ENCODE measurements at regions not wholly inside any gene's neighbourhood (a gene's known extent, or its start where the extent isn't known, plus 50 kb on each side); places are given as distances from the start of the nearest gene placed in this dataset.

DNA sequence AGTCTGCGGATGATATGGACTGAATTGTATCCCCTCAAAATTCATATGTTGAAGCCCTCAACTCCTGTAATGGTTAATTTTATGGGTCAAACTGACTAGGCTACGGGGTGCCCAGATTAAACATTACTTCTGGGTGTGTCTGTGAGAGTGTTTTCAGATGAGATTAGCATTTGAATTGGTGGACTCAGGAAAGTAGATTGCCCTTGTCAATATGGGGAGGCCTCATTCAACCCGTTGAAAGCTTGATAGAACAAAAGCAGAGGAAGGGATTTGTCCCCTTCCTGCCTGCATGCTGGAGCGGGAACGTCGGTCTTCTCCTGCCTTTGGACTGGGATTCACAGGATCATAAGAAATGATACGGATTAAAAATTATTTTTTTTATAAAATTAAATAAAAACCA is 84.5 kb downstream of the BBS10 start:
- no peak overlapping the region for H3K4me3 ChIP-seq (ENCODE audit: low read length)
- no peaks in the 10 kb centered on the region for H3K79me2 ChIP-seq (ENCODE audit: control insufficient read depth, low read length)
- H3K27me3 ChIP-seq (ENCODE audit: control insufficient read depth, low read length), result no peaks in the 10 kb centered on the region
- H3K4me1 ChIP-seq (ENCODE audit: control insufficient read depth, low read length), result peaks cover 4% of the 10 kb centered on the region
- TF ChIP-seq, protein P1, sequence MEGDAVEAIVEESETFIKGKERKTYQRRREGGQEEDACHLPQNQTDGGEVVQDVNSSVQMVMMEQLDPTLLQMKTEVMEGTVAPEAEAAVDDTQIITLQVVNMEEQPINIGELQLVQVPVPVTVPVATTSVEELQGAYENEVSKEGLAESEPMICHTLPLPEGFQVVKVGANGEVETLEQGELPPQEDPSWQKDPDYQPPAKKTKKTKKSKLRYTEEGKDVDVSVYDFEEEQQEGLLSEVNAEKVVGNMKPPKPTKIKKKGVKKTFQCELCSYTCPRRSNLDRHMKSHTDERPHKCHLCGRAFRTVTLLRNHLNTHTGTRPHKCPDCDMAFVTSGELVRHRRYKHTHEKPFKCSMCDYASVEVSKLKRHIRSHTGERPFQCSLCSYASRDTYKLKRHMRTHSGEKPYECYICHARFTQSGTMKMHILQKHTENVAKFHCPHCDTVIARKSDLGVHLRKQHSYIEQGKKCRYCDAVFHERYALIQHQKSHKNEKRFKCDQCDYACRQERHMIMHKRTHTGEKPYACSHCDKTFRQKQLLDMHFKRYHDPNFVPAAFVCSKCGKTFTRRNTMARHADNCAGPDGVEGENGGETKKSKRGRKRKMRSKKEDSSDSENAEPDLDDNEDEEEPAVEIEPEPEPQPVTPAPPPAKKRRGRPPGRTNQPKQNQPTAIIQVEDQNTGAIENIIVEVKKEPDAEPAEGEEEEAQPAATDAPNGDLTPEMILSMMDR (IDR thresholded peaks at IDR 0.05; ENCODE audit: low read depth, low read length, poor library complexity, severe bottlenecking), result no peak
- no peak for TF ChIP-seq EZH2phosphoT487 (IDR thresholded peaks at IDR 0.05; ENCODE audit: borderline replicate concordance, low read length)
- no peaks in the 10 kb centered on the region for H3K9me2 ChIP-seq (replicated peaks; ENCODE audit: control insufficient read depth, low read length)
- H3K36me3 ChIP-seq (ENCODE audit: control insufficient read depth, low read length), result no peaks in the 10 kb centered on the region
- no peaks in the 10 kb centered on the region for H4K20me1 ChIP-seq (ENCODE audit: control insufficient read depth, insufficient read depth, low read depth, low read length)
- H3K27ac ChIP-seq (ENCODE audit: low read depth, low read length), result no peak overlapping the region
- no peaks in the 10 kb centered on the region for H3F3A ChIP-seq (ENCODE audit: control insufficient read depth, insufficient read depth)
- H3K4me2 ChIP-seq (ENCODE audit: low read length), result no peak overlapping the region
- no peaks in the 10 kb centered on the region for H3K9me3 ChIP-seq (ENCODE audit: control insufficient read depth, insufficient read depth, low read length)

DNA sequence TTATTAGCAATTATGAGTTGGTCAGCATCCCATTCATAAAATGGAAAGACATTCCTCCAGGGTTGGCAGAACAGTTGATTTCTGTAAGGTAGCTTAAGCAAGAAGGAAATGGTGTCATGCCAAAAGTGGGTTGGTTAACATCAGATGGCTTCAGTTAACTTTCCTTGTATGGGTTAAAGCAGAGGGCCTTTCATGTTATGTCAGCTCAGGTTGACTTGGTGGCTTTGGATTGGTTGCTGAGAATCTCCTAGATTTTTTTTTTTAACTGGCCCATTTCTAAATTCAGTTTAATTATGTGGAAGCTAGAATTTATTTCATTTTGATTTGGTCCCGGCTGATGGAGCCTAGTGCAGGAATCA is 87.8 kb downstream of the BBS10 start:
- H3K4me3 ChIP-seq (ENCODE audit: low read length), result no peak overlapping the region

DNA sequence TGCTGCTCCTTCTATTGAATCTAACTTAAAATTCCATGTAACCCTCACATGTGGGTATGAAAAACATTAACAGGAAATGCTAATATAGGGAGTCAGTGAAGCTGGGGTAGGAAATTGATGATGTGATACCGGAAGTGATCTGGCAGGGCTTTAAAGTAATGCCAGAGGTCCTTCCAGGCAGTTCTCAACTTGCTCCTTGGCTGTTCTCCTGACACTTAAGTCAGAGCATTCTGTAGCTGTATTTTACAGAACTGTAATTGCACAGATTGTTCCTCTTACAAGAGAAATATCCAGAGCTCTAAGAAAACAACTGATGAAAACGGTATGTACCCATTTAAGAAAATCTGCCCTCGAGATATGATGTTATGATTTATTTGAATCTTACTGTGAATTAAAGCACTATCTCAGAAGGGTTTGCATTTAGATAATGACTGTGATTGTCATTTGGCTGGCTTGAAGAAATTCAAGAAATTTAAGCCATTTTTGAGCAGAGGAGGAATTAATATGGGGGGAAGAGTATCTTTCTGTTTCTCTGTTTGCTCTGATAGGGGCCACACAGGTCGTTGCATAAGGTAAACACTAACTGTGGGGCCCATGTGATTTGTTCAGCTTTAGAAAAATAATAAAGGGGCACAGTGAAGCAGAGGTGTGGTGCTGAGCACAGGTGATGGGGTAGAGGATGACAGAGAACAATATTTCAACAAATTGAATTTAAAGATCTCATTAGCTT is 88.4 kb downstream of the BBS10 start:
- Histone ChIP-seq H3K4me2 (ENCODE audit: low read length) (no peak overlapping the region), H3K27ac (ENCODE audit: low read depth, low read length) (no peak overlapping the region), H3F3A (ENCODE audit: control insufficient read depth, insufficient read depth) (no peaks in the 10 kb centered on the region), H3K27me3 (ENCODE audit: control insufficient read depth, low read length) (no peaks in the 10 kb centered on the region), H4K20me1 (ENCODE audit: control insufficient read depth, insufficient read depth, low read depth, low read length) (no peaks in the 10 kb centered on the region), H3K9me3 (ENCODE audit: control insufficient read depth, insufficient read depth, low read length) (no peaks in the 10 kb centered on the region), H3K36me3 (ENCODE audit: control insufficient read depth, low read length) (no peaks in the 10 kb centered on the region), H3K4me1 (ENCODE audit: control insufficient read depth, low read length) (peaks cover 4% of the 10 kb centered on the region), H3K79me2 (ENCODE audit: control insufficient read depth, low read length) (no peaks in the 10 kb centered on the region), H3K4me3 (ENCODE audit: low read length) (no peak overlapping the region), H3K9me2 (replicated peaks; ENCODE audit: control insufficient read depth, low read length) (no peaks in the 10 kb centered on the region)
- no peak for TF ChIP-seq EZH2phosphoT487 (IDR thresholded peaks at IDR 0.05; ENCODE audit: borderline replicate concordance, low read length)

More for the DNA sequence above, 87.8 kb downstream of the BBS10 start:
- no peaks in the 10 kb centered on the region for H3K9me2 ChIP-seq (replicated peaks; ENCODE audit: control insufficient read depth, low read length)
- TF ChIP-seq EZH2phosphoT487 (IDR thresholded peaks at IDR 0.05; ENCODE audit: borderline replicate concordance, low read length), result no peak
- TF ChIP-seq, protein P1 (IDR thresholded peaks at IDR 0.05; ENCODE audit: low read depth, low read length, poor library complexity, severe bottlenecking), result no peak
- H3K36me3 ChIP-seq (ENCODE audit: control insufficient read depth, low read length), result no peaks in the 10 kb centered on the region
- H3K27me3 ChIP-seq (ENCODE audit: control insufficient read depth, low read length), result no peaks in the 10 kb centered on the region
- no peaks in the 10 kb centered on the region for H3K79me2 ChIP-seq (ENCODE audit: control insufficient read depth, low read length)
- peaks cover 4% of the 10 kb centered on the region for H3K4me1 ChIP-seq (ENCODE audit: control insufficient read depth, low read length)
- no peaks in the 10 kb centered on the region for H3K9me3 ChIP-seq (ENCODE audit: control insufficient read depth, insufficient read depth, low read length)
- H3K4me2 ChIP-seq (ENCODE audit: low read length), result no peak overlapping the region
- H4K20me1 ChIP-seq (ENCODE audit: control insufficient read depth, insufficient read depth, low read depth, low read length), result no peaks in the 10 kb centered on the region
- no peak overlapping the region for H3K27ac ChIP-seq (ENCODE audit: low read depth, low read length)
- H3F3A ChIP-seq (ENCODE audit: control insufficient read depth, insufficient read depth), result no peaks in the 10 kb centered on the region

DNA sequence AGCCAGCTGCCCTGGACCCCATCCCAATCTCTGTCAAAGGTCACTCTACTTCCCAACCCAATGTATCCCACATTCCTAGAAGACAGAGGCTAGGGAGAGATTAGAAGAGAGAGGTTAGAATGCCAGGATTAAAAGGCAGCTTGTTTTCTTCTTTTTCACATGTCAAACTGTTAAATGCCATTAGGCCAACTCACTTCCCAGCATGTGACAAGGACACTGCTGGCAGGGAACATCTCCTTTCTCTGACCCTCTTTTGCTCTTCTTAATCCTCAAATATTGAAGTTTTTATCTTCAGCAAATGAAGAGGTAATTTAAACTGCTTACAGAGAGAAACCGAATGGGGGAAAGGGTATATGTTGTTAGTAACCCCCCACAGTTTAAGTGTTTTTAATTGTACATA is 89.1 kb downstream of the BBS10 start:
- no peak overlapping the region for H3K27ac ChIP-seq (ENCODE audit: low read depth, low read length)
- H3K4me3 ChIP-seq (ENCODE audit: low read length), result no peak overlapping the region
- no peaks in the 10 kb centered on the region for H4K20me1 ChIP-seq (ENCODE audit: control insufficient read depth, insufficient read depth, low read depth, low read length)
- H3K9me2 ChIP-seq (replicated peaks; ENCODE audit: control insufficient read depth, low read length), result no peaks in the 10 kb centered on the region
- H3F3A ChIP-seq (ENCODE audit: control insufficient read depth, insufficient read depth), result no peaks in the 10 kb centered on the region
- TF ChIP-seq, protein P1 (IDR thresholded peaks at IDR 0.05; ENCODE audit: low read depth, low read length, poor library complexity, severe bottlenecking), result no peak
- TF ChIP-seq EZH2phosphoT487 (IDR thresholded peaks at IDR 0.05; ENCODE audit: borderline replicate concordance, low read length), result no peak
- H3K9me3 ChIP-seq (ENCODE audit: control insufficient read depth, insufficient read depth, low read length), result no peaks in the 10 kb centered on the region
- H3K4me1 ChIP-seq (ENCODE audit: control insufficient read depth, low read length), result peaks cover 10% of the 10 kb centered on the region
- H3K36me3 ChIP-seq (ENCODE audit: control insufficient read depth, low read length), result no peaks in the 10 kb centered on the region
- no peaks in the 10 kb centered on the region for H3K79me2 ChIP-seq (ENCODE audit: control insufficient read depth, low read length)
- H3K27me3 ChIP-seq (ENCODE audit: control insufficient read depth, low read length), result no peaks in the 10 kb centered on the region
- H3K4me2 ChIP-seq (ENCODE audit: low read length), result no peak overlapping the region
